Fibroblast of skin of scalp (primary cell): ENCODE measurements at regions not wholly inside any gene's neighbourhood (a gene's known extent, or its start where the extent isn't known, plus 50 kb on each side); places are given as distances from the start of the nearest gene placed in this dataset.

Source experiments
- DNase-seq: peaks from one replicate; pipeline ENCODE4 v3.0.0-alpha.2; 2013

DNA sequence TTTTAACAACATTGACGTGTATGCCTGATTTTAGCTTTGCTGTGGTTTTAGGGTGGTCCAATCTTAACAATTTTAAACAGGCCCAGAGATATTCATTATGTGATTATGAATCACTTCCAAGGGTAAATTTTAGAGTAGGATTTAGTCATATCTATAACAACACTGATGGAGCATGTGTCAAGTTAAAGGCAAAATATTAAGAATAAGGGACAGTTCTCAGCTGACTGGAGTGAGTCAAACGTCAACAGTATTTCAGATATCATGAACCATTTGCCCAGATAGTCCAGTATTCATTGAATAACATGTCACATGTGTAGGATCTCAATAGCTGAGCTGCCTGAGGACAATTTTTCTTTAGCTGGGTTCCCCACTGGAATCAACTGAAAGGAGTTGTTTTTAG is 61.3 kb upstream of the VCX2 start:
- DNase-seq, result no peak

DNA sequence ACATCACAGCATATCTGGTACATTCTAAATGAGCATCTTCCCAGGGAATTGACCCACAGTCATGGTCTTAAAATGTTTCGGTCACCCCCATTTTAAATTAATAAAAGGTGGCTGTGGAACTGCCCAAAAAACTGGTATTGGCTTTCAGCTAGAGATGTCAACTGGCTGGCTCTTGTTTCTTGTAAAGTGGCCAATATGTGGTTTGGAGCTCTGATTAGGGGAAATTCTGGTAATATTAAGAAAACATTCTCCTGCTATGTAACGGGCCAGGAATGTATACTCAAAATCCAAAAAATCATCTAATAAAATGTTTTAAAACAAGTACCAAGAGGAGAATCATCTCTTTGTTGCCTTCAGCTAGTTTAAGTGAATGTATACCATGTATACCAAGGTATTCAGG is 62.0 kb upstream of the VCX2 start:
- peak; percentile 12 for DNase-seq

DNA sequence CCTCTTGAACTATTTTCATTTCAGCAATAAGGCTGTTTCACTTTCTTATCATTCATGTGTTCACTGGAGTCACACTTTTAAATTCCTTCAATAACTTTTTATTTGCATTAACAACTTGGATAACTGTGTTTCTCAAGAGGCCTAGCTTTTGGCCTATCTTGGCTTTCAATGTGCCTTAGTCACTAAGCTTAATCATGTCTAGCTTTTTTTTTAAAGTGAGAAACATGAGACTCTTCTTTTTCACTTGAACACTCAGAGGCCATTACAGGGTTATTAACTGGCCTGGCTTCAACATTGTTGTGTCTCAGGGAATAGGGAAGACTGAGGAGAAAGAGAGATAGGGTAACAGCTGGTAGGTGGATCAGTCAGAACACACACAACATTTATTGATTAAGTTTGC is 64.0 kb upstream of the VCX2 start:
- peak; percentile 18 for DNase-seq

DNA sequence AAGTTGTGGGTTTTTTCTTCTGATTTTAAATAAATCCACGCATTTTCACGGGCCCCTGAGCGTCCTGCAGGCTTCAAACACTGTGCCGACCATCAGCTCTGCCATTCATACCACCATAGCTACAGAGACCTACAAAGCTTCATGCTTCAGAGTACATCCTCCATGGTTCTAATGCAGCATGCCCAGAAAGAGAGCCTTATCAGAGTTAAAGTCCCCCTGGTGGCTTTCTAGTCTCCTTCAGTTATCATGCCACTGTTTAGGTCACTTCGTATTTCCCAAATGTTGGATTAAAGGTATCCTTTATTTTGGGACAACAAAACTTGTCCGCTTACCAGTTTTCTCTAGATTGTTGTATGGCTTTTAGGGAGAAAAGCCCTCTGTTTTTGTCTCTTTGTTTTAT is 66.7 kb upstream of the VCX2 start:
- no peak for DNase-seq

DNA sequence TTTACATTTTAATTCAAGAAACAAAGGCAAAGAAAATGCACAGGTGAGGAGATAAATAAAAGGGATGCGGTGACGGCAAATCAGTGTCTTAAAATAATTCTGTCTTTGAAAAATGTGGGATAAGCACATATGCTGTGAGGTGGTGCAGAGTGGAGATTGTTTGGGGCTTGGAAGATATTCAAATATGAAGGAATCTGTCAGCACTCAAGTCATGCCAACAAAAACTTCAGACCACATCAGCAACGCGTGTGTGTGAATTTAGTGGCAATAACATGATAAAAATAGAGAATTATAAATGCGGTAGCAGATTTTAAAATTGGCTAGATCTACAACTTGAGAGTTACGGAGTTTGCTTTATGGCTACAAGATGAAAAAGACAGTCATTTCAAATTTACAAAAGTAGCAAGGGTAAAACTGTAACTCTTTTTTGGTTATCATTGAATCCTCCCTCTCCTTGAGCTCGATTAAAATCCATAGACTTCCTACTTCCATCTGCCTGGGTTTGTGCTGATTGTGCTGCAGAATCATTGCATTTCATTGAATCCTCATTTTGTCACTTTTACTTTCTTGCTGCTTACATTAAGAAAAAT is 71.5 kb upstream of the VCX2 start:
- DNase-seq, result peak; percentile 0

DNA sequence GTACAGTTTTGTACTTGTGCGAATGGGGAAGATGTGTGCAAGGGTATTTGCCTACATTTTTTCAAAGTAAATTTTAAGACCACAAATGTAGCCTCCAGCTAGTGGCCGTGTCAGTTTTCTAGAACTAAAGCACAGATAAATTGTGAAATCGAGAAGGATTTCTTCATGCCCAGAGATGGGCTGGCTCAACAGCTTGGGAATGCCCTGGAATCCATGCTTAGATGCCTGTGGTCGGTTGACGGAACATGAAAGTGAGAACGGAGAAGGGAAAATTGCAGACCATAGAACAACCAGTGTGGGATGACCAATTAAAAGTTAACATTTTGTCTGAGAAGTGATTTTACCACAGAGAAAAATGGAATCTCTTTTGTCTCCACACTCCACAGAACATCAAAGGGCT is 73.2 kb upstream of the VCX2 start:
- no peak for DNase-seq

DNA sequence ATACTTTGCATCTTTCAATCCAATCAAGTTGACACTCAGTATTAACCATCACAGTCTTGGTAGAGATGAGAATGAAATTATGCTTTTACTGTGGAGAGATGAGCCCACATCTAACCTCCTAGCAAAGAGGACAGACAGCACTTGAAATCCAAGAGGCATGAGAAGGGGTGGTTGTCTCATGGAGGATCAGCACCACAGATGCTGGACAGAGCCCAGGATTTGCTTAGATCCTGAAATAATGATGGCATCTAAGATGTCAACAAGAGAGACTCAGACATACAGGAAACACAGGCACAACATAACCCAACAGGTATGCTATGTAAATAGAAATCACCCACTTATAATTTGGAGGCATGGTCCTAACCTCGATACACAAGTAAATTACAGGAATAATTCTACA is 74.3 kb upstream of the VCX2 start:
- DNase-seq, result no peak

DNA sequence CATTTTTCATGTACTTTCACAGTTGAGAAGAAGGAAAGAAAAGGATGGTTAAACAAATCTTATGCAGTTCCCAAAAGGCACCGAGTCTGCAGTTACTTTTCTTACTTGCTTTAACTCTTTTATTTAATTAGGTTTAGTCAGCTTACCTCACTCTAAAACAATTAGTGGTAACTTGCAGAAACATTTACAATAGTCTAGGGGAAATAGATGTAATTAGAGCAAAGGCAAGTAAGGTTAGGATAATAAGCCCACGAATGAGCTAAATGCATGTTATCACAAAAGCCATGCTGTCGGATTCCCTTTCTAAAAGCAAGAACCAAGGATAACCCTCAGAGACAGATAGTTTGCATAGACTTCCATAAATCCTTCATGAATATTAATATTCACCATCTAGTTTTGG is 82.0 kb upstream of the VCX2 start:
- no peak for DNase-seq

DNA sequence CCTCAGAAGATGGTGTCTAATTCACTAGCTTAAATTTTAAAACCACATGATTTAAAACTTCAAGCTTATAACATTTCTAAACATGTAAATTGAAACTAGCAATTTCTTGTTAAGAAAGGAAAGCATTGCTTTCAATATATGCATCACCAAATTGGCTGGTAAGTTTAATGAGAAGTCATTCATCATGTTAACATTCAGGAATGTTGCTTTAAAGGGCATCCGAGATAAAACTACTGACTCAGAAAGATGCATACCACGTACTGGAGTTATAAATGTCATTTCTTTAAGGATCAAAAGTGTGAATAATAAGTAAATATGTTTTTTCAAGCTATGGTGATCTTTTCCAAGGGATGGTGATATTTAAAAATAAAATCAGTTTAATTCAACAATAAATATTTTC is 83.3 kb upstream of the VCX2 start:
- DNase-seq, result no peak

DNA sequence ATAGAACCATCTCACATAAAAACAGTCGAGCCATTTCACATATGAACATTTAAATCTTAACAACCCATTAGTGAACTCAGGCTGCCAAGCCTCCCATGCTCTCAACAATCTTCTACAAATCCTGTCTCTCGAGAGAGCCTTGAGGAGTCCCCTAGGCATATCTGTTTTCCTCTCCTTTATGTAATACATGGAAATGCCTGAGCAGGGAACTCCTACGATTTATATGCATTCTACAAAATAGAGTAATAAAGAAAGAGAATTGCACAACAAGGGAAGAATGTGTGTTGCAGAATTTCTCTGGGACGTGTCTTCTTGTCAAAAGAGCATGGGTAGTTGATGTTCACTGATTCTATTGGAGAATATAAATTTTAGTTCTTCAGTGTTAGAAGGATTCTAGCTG is 101.8 kb upstream of the VCX2 start:
- no peak for DNase-seq

DNA sequence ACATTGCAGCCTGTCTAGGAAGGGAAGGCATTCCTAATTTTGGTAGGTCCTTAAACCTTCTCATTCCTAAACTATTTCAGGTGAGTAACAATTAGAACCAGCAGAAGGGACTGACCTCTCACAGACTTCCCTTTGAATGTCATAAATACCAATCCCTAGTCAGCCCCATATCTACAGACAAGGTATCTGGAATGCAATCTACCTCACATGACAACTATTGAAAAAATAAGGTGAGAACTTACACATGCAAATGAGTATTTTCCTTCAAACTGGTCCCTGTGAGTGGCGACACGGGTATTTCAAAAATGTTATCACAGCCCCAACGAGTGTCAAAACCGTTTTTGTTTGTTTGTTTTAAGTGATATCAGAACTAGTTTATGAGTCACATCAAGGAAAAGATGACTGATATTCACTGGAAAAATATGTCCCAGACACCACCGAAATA is 102.4 kb upstream of the VCX2 start:
- peak; percentile 39 for DNase-seq

DNA sequence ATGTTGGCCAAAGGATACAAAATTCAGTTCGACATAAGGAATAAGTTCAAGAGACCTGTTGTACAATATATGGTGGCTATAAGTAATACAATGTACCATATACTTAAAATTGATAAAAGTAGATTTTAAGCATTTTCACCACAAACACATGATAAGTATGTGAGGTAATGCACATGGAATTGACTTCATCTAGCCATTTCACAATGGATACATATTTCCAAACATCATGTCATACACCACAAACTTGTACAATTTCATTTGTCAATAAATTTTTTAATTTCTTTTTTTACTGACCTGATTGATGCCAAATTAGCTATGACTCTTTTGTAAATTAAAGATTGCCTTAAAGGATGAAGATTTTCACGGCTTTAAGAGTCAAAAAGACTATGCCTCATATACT is 103.1 kb upstream of the VCX2 start:
- no peak for DNase-seq

DNA sequence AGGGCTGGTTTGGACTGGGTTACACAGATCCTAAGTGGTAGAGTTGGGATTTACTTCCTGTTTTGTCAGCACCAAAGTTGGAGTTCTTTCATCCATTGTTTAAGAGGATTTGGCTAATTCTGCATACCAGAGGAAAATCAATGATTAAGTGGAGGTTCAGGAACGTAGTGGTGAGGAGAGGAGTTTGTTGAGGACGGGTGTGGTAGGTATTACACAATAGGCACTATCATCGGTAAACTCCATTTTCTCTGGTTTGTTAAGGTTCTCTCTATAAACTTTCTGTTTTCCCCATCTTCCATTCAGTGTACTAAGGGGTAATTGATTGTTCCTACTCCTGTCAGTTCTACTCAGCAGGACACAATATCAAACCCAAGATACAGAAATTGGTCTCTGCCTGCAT is 107.5 kb upstream of the VCX2 start:
- DNase-seq, result no peak

DNA sequence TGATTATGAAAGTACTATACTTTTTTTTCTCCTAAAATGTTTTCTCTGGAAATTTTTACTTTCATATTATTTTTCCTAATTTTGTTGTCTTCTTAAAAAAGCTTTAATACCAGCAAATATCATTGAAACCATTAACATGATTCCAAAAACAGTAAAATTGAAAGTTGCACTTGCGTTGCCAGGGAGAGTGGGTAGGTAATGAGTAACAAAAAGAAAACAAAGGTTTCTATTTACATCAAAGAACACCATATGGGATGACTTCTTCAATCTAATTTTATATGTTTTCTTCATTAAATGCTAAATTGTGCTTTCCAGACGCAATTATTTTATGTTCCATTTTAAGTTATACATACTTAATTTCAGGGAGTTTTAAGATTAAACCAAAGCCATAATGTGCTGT is 108.3 kb upstream of the VCX2 start:
- DNase-seq, result no peak

DNA sequence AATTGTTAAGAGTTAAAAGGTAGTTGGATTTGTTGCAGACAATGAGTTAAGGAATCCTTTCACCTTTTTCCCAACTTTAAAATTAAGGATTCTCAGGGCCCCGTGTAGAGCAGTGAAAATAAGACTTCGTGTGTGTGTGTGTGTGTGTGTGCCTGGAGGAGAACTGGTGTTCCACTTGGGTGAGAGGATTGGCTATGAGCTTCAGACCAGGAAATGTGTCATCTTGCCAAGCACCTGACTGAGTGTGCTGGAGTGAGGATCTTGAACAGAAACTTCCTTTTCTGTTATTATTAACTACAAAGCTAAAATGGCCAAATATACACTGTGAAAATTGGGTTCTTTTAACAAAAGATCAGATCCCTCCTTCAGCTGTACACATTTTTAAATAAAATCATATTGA is 113.1 kb upstream of the VCX2 start:
- DNase-seq, result no peak

DNA sequence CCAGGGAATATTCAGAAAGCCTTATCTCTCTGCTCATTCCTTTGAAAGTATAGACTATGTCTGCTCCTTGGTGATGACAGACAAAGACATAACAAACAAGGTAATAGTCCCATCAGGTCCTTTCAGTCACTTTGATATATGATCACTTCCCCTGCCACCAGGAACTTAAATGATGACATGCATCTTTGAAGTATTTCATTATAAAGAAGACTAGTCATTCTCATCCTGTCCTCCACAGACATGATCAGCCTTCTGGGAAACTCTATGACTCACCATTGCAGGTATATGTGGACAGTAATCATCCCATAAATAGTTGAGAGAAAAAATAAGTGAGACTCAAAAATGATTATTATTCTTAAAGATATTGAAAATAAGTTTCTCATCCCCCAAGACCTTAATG is 117.5 kb upstream of the VCX2 start:
- DNase-seq, result no peak

DNA sequence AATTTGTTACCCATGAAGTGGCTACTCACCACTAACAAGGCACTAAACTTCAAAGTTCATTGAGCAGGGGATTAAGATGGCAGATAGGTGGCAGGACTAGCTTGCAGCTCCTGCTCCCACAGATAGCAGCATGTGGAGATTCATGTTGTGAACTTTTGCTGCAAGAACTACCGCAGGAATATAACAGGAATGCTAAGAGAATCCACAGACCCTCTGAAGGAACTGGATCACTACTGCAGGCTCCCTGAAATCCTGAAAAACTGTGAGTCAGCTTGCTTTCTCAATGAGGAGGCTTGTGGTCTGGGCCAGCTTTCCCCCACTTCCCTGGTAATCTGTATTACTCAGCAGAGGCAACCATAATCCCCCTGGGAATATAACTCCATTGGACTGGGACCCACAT is 118.5 kb upstream of the VCX2 start:
- DNase-seq, result peak; percentile 56

DNA sequence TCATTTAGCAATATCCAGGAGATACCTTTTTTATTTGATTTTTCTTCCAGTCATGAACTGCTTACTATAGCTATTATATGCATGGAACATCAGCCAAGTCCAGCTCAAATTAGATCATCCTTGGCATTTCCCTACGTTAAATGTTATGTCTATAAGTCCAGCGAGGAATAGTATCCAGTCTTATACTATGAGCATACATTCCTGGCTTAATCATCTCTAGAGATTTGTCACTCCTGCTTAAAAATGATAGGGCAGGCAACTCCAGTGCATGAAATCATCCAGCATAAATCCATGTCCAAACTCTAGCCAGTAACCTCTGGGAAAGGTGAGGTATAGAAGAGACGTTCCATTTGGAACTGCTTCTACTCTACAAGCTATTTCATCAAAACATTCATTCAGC is 126.7 kb upstream of the VCX2 start:
- DNase-seq, result peak; percentile 33

DNA sequence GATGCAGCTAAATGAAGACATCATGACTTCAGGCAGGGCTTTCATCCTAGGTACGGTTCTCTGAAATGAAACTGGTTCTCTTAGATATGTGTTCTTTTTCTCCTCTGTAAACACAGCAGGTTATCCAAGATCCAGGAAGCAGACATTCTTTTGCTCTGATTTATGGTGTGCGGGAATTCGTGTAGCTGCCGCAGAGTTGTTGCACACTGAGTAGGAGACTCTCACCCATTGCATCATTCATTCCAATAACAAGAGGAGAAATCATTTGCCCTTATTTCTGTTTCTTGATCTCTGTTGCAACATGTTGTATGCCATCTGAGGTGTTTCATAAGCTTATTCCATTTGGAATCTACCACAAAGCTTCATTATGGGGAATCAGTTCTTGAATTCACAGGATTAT is 133.6 kb upstream of the VCX2 start:
- peak; percentile 3 for DNase-seq

DNA sequence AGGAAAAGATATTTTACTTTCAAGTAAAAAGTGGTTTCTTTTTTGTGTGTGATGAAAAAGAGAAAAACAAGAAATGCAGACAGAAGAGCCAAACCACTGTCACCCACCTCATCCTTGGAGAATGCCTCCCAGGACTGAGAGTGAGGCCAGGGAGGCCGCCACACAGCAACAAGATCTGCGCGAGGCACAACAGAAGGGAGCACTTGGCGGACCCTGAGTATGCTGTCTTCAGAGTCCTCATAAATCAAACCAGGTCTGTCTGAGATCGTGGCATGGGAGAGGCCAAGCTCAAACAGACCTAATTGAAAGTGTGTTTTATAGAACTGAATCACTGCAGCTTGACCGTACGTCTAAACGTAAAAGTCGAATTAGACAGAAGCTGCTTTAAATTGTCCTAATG is 134.3 kb upstream of the VCX2 start:
- DNase-seq, result peak; percentile 1

DNA sequence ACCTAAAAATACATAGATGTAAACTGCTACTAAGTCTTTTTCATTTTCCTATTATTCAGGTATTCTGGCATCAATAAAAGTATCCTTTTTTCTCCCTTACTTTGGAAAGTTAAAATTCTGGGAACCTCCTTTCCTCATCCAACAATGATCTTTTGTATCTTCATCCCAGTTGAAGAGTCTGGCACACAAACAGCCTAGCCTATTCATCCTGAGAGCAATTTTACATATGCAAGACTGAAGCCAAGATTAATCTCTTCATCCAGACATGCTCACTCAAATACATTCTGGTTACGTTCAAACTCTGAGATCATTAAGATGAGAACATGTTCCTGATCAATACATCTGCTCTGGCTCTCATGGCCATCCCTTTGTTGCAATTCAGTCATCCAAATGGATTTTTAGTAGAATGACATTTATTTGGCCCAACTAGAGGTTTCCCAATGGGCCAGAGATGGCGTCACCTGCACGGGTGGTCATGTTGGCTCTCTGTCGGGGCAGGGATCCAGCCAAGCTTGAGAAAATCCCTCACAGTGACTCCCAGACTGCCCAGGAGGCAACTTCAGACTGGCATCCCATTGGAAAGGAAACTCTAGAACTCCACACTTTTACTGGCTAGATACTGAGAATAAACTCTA is 135.3 kb upstream of the VCX2 start:
- no peak for DNase-seq

DNA sequence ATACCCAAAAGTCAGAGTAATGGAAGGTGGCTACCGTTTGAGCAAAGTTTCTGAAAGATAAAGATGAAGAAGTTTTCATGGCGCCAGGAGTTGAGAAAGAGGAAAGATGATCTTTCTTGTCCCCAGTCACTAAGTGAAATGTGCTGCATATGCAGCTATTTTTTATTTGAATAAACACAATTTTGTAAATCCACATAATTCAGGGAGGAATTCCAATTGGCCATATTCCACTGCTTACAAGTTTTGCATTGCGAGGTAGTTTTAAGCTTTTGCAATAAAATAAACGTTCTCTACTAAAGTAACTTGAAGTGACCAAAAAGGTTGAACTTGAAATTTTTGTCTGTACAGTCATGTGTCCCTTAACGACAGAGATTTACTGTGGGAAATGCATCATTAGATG is 139.3 kb upstream of the VCX2 start:
- DNase-seq, result no peak

DNA sequence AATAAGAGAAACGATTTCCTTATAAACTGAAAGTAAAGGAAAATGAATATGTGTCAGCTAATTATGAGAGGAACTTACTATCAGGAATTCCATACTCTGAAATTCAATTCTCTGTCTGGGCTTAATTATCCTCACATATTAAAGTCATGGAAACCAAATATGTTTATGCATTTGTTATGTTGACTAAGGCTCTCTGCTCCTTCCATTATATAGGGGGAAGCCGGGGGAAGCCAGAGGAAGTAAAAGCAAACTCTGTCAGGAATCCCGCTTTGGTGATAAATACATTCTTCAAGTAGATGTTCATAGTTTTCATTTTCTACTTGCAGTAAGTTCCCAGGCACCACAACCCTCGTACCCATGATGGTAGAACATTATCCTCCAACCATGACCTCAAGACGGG is 142.8 kb upstream of the VCX2 start:
- DNase-seq, result peak; percentile 3

DNA sequence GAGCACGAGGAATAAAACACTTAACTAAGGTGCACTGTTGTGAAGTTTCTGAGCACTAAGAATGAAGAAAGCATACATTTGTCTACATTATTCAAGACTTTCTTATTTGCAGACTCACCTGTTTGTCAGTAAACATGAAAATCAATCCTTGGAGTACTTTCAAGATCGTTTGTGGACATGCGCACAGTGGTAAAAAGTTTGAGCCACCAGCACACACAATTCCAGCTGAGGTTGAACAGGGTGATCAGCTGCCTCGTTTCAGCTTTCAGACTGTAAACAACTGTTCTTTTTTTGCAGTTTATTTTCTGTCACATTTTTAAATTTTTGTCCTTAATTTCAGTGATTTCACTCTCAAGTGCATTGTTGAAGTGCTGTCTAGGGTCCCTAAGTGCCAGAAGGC is 143.8 kb upstream of the VCX2 start:
- DNase-seq, result no peak

DNA sequence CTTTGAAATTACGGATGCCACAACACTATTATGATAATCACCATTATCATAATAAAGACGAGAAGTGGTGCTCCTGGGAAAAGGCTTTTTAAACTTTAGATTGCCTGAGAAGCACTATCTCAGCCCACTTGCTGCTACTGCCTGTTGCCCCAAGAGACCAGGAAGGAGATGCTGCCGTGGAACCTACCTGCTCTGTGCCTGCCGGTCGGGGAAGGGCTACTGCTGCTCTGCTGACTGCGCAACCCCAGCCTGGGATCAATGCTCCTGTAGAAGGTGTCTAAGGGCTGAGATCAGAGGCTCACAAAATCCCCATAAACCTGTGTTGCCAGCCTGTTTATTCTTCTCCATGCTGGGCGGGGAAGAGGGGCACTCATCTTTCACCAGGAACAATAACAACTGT is 145.3 kb upstream of the VCX3B start:
- DNase-seq, result no peak
